Nucleus accumbens (tissue), 56 donors: ENCODE measurements at regions not wholly inside any gene's neighbourhood (a gene's known extent, or its start where the extent isn't known, plus 50 kb on each side); places are given as distances from the start of the nearest gene placed in this dataset.

Experiments
- DNase-seq, 56 donors: peaks; one replicate each; lab custom pipeline; 2025; lab: John Stamatoyannopoulos, UW

DNA sequence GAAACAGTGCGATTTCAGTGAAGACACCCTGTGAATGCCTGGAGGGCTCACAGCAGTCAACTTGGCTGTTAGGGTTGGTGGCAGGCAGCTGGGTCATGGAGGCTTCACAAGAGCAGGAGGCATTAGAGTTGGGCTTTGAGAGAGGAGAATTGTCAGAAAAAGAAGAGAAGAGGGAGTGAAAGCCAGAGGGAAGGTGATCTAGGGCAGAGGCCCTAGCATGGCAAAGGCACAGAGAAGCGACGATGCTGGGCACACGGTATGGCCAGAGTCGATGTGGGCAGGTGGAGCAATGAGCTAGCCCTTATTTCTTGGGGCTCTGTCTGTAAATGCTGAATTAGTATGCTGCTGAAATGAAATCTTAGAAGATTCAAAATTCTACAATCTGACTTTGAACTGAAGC is 52.6 kb upstream of the OLFM4 start:
- DNase-seq, result no peak

GRCh38 chr13:52975161-52975560 is 53.5 kb upstream of the OLFM4 start:
- DNase-seq, result no peak

GRCh38 chr13:52974711-52975110 is 53.9 kb upstream of the OLFM4 start:
- no peak for DNase-seq

DNA sequence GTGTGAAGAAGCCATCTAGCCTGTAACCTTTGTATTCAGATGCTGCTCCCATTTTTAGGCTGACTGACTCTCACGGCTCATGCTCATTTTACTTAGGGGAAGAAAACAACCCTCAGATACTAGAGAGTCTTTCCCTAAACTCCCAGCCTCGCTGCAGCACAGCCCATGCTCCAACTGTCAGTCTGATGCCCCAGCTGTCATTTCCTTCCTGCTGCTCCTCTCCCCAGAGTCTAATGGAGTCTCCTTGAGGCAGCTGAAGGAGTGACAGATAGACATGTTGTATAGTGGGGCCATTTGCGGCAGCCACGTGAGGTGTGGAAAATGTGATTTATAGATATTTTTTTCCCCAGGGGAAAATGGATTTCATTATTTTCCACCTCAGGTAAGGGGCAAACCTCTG is 59.2 kb upstream of the OLFM4 start:
- DNase-seq, result no peak

- peak in 47 of 56 donors; percentile 4 to 84 (median 45) for DNase-seq
Observed at GRCh38 chr13:52968074-52968700, 60.4 kb upstream of the OLFM4 start.

DNA sequence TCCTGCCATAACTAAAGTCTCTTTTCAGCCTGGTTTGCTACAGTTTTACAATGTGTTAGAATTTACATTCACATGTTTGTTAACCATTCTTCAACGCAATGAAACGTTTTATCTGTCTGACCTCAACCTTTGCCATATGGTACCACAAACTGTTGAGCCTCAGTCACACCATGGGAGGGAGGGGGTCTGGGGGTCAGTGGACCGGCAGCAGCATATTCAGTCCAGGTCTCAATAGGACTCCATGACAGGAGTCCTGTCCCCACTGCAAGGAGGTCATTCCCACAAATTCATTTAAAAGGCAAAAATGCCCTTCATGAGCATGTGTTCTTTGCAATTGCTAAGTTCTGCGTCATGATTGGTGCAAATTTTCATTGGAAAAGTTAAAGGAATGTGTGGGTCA is 66.6 kb upstream of the OLFM4 start:
- no peak for DNase-seq

GRCh38 chr13:52961256-52961910 is 67.2 kb upstream of the OLFM4 start:
- DNase-seq, result no peak

- no peak for DNase-seq
Observed at GRCh38 chr13:52955472-52955874, 73.1 kb upstream of the OLFM4 start.

DNA sequence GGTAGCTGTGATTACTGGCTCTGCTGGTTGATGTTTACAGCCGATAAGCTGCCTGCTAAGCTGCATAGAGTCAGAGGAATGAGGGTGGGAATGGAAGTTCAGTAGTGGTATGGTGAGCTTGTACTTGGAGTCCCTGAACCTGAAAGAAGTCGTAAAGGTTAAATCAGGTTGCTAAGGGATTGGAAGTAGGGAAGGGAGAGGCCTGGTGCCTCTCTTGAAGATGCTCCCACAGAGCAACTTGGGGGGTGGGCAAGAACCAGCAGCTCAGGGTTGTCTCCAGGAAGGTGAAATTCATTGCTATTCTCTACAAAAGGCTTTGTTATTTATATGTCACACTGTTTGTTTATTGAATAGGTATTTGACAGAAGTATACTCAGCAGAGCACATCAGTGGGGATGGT is 73.8 kb upstream of the OLFM4 start:
- DNase-seq, result no peak

DNA sequence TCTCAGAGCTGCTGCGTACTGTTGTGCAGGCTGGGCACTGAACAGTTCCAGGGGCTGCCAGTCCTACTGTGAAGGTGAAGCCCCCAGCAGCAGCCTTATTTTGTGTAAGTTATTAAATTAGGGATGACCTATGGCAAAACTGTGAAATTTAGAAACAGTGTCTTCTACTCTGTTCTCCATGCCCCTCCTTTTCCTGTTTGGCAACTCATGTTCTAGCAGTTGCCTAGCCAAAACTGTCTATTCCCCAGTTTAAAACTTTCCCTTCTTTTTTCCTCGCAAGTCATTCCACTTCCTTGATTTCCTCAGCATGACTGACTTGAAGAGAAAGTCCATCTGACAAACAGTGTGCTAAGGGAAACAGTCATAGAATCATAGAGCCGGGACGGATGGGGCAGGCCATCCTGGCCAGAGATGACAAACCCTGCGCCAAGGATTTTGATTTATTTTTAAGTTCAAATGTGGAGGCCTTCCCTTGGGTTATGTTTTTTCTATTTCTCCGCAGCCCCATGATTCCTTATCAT is 78.1 kb upstream of the OLFM4 start:
- DNase-seq, result no peak

GRCh38 chr13:52949742-52950141 is 78.9 kb upstream of the OLFM4 start:
- peak in 43 of 56 donors; percentile 3 to 85 (median 39) for DNase-seq

GRCh38 chr13:52949044-52949443 is 79.6 kb upstream of the OLFM4 start:
- DNase-seq, result no peak

GRCh38 chr13:52947921-52948373 is 80.7 kb upstream of the OLFM4 start:
- peak in 10 of 56 donors; percentile 6 to 53 (median 16) for DNase-seq

DNA sequence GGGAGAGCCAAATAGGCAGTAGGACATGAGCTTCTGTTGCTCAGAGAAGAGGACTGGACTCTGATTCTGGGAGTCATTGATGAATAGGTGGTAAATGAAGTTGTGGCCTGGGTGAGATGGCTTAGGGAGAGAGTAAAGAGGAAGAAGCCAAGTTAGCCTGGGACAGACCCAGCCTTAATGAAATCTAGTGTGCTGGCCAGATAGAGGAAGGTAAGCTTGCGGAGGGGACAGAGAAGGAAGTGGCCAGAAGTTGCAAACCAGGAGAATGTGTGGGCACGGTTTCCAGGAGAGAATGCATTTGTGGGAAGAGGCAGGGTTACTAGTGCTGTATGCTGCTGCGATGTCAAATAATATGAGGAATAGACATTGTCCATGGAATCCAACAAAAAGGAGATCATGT is 83.3 kb upstream of the OLFM4 start:
- no peak for DNase-seq

GRCh38 chr13:52944697-52945096 is 83.9 kb upstream of the OLFM4 start:
- no peak for DNase-seq

DNA sequence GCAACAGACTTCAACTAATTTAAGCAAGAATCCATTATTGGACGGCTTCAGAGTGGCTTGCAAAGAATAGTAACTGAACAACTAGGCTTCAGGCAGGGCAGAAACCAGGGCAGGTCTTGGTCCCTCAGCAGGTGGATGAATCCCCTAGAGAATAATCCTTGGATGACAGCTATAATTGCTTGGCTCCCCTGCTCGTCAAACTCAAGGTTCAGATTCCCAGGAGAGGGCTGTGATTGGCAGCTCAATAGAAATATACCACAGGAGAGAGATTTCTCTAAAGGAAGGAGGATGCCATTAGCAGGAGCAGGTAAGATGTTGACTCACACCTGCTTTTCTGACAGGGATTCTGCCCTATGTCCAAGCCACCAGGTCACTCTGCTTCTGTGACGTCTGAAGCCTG is 89.6 kb upstream of the PCDH8 start:
- DNase-seq, result no peak

DNA sequence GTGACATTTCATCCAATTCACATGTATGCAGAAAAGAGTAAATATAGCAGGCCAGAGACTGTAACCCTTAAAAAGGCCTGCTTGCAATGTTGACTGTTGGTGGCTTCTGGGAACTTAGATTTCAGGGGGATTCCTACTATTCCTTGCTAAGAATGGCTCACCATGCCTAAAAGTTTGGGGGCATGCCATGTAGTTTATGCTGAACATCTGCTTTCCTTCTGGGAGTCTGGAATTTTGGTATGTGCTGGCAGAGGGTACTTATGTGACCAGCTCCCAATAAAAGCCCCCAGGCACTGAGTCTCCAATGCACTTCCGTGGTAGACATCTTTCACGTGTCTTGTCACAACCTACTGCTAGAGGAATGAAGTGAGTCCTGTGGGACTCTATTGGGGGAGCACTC is 88.4 kb upstream of the PCDH8 start:
- no peak for DNase-seq

- DNase-seq, result no peak
Observed at GRCh38 chr13:52934258-52934657, 85.8 kb upstream of the PCDH8 start.

GRCh38 chr13:52933547-52934210 is 85.2 kb upstream of the PCDH8 start:
- DNase-seq, result no peak

- no peak for DNase-seq
Observed at GRCh38 chr13:52933099-52933498, 84.7 kb upstream of the PCDH8 start.

GRCh38 chr13:52932649-52933048 is 84.2 kb upstream of the PCDH8 start:
- DNase-seq, result no peak
